ENCODE measurements at regions not wholly inside any gene's neighbourhood (a gene's known extent, or its start where the extent isn't known, plus 50 kb on each side); places are given as distances from the start of the nearest gene placed in this dataset.

- TF ChIP-seq, protein P1, sequence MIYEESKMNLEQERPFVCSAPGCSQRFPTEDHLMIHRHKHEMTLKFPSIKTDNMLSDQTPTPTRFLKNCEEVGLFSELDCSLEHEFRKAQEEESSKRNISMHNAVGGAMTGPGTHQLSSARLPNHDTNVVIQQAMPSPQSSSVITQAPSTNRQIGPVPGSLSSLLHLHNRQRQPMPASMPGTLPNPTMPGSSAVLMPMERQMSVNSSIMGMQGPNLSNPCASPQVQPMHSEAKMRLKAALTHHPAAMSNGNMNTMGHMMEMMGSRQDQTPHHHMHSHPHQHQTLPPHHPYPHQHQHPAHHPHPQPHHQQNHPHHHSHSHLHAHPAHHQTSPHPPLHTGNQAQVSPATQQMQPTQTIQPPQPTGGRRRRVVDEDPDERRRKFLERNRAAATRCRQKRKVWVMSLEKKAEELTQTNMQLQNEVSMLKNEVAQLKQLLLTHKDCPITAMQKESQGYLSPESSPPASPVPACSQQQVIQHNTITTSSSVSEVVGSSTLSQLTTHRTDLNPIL (CRISPR knock-in tag; IDR thresholded peaks at IDR 0.05; ENCODE audit: low read depth) = no peak
- no peak for TF ChIP-seq ESRRG (CRISPR knock-in tag; IDR thresholded peaks at IDR 0.05)
- no peak for TF ChIP-seq PATZ1 (CRISPR knock-in tag; IDR thresholded peaks at IDR 0.05; ENCODE audit: borderline replicate concordance)
- TF ChIP-seq ZFP3 (CRISPR knock-in tag; IDR thresholded peaks at IDR 0.05) = no peak
- no peak for TF ChIP-seq TSHZ2 (CRISPR knock-in tag; IDR thresholded peaks at IDR 0.05)
Observed at GRCh38 chr13:70950664-70951063, 842.4 kb upstream of the KLHL1 start (continued).

DNA sequence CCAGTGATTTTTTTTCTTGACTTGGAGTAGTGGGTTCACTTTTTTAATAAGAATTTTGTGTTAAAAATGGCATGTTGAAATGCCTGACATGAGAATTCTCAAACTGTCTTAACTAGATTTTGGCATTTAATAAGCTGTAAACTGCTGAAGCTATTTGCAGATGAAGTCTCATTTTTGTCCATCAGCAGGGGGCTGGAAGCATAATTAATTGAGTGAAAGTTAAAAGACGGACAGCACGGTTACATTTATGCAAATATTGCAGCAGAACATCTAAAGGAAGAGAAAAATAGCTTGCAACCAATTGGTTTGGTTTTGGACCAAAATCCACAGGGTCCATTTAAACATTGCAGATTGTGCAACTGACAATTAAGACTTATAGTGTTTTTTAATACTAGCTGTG is 837.3 kb upstream of the KLHL1 start:
- TF ChIP-seq ESRRG (CRISPR knock-in tag; IDR thresholded peaks at IDR 0.05) (no peak), TSHZ2 (CRISPR knock-in tag; IDR thresholded peaks at IDR 0.05) (no peak), TOX (CRISPR knock-in tag; IDR thresholded peaks at IDR 0.05; ENCODE audit: borderline replicate concordance) (no peak), ZFP30 (CRISPR knock-in tag; IDR thresholded peaks at IDR 0.05) (no peak), ZNF565 (CRISPR knock-in tag; conservative IDR thresholded peaks at IDR 0.05; ENCODE audit: low read depth) (no peak), RARB (CRISPR knock-in tag; IDR thresholded peaks at IDR 0.05) (no peak), ZNF8 (CRISPR knock-in tag; IDR thresholded peaks at IDR 0.05) (no peak), TCF4 (CRISPR knock-in tag; IDR thresholded peaks at IDR 0.05; ENCODE audit: borderline replicate concordance) (no peak), OSR1 (CRISPR knock-in tag; IDR thresholded peaks at IDR 0.05) (no peak), SNAI2 (CRISPR knock-in tag; IDR thresholded peaks at IDR 0.05) (no peak), PATZ1 (CRISPR knock-in tag; IDR thresholded peaks at IDR 0.05; ENCODE audit: borderline replicate concordance) (no peak)
- TF ChIP-seq, protein P2, sequence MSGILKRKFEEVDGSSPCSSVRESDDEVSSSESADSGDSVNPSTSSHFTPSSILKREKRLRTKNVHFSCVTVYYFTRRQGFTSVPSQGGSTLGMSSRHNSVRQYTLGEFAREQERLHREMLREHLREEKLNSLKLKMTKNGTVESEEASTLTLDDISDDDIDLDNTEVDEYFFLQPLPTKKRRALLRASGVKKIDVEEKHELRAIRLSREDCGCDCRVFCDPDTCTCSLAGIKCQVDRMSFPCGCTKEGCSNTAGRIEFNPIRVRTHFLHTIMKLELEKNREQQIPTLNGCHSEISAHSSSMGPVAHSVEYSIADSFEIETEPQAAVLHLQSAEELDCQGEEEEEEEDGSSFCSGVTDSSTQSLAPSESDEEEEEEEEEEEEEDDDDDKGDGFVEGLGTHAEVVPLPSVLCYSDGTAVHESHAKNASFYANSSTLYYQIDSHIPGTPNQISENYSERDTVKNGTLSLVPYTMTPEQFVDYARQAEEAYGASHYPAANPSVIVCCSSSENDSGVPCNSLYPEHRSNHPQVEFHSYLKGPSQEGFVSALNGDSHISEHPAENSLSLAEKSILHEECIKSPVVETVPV (CRISPR knock-in tag; IDR thresholded peaks at IDR 0.05) = no peak
- no peak for ATAC-seq

DNA sequence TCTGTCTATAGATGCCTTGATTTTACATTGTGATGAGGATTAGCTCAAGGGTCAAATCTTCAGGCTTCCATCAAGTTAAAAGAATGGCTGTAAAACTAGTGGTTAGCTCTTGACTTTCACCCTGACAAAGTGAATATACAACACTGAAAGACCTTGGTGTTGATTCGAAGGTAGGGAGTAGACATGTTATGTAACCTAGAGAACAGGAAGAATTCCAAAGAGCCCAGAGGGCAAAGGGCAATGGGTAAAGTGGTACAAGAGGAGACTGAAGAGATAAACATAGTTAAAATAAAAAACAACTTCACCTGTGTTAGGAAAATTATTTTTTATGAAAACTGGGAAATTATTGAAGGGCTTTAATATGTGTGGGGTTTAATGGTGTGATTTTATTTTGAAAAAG is 833.2 kb upstream of the KLHL1 start:
- no peak for ATAC-seq
- no peak for TF ChIP-seq ZFP30 (CRISPR knock-in tag; IDR thresholded peaks at IDR 0.05)
- TF ChIP-seq, protein P1 (CRISPR knock-in tag; IDR thresholded peaks at IDR 0.05; ENCODE audit: low read depth) = no peak
- TF ChIP-seq, protein P2 (CRISPR knock-in tag; IDR thresholded peaks at IDR 0.05) = no peak
- no peak for TF ChIP-seq ISL1 (CRISPR knock-in tag; IDR thresholded peaks at IDR 0.05)
- TF ChIP-seq ZNF8 (CRISPR knock-in tag; IDR thresholded peaks at IDR 0.05) = no peak
- no peak for TF ChIP-seq PPARA (CRISPR knock-in tag; IDR thresholded peaks at IDR 0.05; ENCODE audit: borderline replicate concordance)
- no peak for TF ChIP-seq TOX (CRISPR knock-in tag; IDR thresholded peaks at IDR 0.05; ENCODE audit: borderline replicate concordance)
- TF ChIP-seq ZFP3 (CRISPR knock-in tag; IDR thresholded peaks at IDR 0.05) = no peak
- no peak for TF ChIP-seq ZNF70 (CRISPR knock-in tag; IDR thresholded peaks at IDR 0.05)
- TF ChIP-seq SNAI2 (CRISPR knock-in tag; IDR thresholded peaks at IDR 0.05) = no peak
- no peak for TF ChIP-seq BACH2 (CRISPR knock-in tag; IDR thresholded peaks at IDR 0.05; ENCODE audit: borderline replicate concordance)
- TF ChIP-seq ZC3H10 (CRISPR knock-in tag; IDR thresholded peaks at IDR 0.05) = no peak
- no peak for TF ChIP-seq CSDC2 (CRISPR knock-in tag; IDR thresholded peaks at IDR 0.05)
- no peak for TF ChIP-seq ESRRG (CRISPR knock-in tag; IDR thresholded peaks at IDR 0.05)
- TF ChIP-seq TCF4 (CRISPR knock-in tag; IDR thresholded peaks at IDR 0.05; ENCODE audit: borderline replicate concordance) = no peak

All from SK-N-SH treated with all-trans-retinoic acid at 6 μM for 48 hours (cell line).